Naive thymus-derived CD4-positive, alpha-beta T cell (primary cell): ENCODE measurements at regions not wholly inside any gene's neighbourhood (a gene's known extent, or its start where the extent isn't known, plus 50 kb on each side); places are given as distances from the start of the nearest gene placed in this dataset.

Experiments used
- ATAC-seq: fragments of 150-1000 bp; cut with Tn5 transposase; 2 replicates; pipeline ENCODE4 v1.10.0; 2021; ENCODE audit warnings: mild to moderate bottlenecking, moderate library complexity
- CTCF ChIA-PET: fragments of 350-600 bp; sonication (Branson Sonifier 250); formaldehyde crosslinking; loops from one replicate; lab custom pipeline; 2021; ENCODE audit warnings: antibody characterized with exemption; lab: Charles Lee
- POLR2A ChIA-PET: fragments of 350-600 bp; sonication (Branson Sonifier 250); formaldehyde crosslinking; loops from one replicate; lab custom pipeline; 2021; ENCODE audit warnings: antibody characterized with exemption, inconsistent platforms; lab: Charles Lee
- DNase-seq, 9 donors: peaks; one replicate each; pipeline versions ENCODE4 v3.0.0 to v3.0.0-alpha.2; 2020 to 2022; ENCODE audit warnings: mixed read lengths in 1 of 9
- H3K27ac ChIP-seq: one replicate; pipeline ENCODE4 v1.7.0; 2013; ENCODE audit warnings: mild to moderate bottlenecking, low read depth, low read length, moderate library complexity
- H3K27me3 ChIP-seq, 2 donors: one replicate each; pipeline ENCODE4 v1.7.0; 2013; ENCODE audit warnings: low read length in 2 of 2, mild to moderate bottlenecking in 2 of 2, moderate library complexity in 2 of 2; ENCODE audit not compliant: control insufficient read depth in 2 of 2, insufficient read depth in 2 of 2
- H3K36me3 ChIP-seq, 3 experiments: 1 replicate in 2 of 3; 2 replicates in 1 of 3; pipeline ENCODE4 v1.7.0; 2013; ENCODE audit warnings: low read length in 3 of 3, mild to moderate bottlenecking in 3 of 3, moderate library complexity in 1 of 3; ENCODE audit not compliant: insufficient read depth in 3 of 3, control insufficient read depth in 2 of 3
- H3K4me1 ChIP-seq, 2 donors: one replicate each; pipeline ENCODE4 v1.7.0; 2013; ENCODE audit warnings: low read length in 2 of 2, mild to moderate bottlenecking in 2 of 2, moderate library complexity in 1 of 2; ENCODE audit not compliant: control insufficient read depth in 2 of 2, insufficient read depth in 2 of 2
- H3K4me3 ChIP-seq: 2 replicates; pipeline ENCODE4 v1.7.0; 2013; ENCODE audit warnings: mild to moderate bottlenecking, low read length
- H3K9me3 ChIP-seq, 3 experiments: 1 replicate in 2 of 3; 2 replicates in 1 of 3; pipeline ENCODE4 v1.7.0; 2013; ENCODE audit warnings: low read length in 3 of 3; ENCODE audit not compliant: control insufficient read depth in 2 of 3
- H3K27ac Mint-ChIP-seq, 9 donors: one replicate each; pipeline ENCODE4 v1.8.0; 2020 to 2022; ENCODE audit warnings: mixed read lengths in 9 of 9, mild to moderate bottlenecking in 8 of 9, moderate library complexity in 5 of 9, inconsistent platforms in 2 of 9
- H3K27me3 Mint-ChIP-seq, 5 donors: one replicate each; pipeline ENCODE4 v1.8.0; 2021 to 2022; ENCODE audit warnings: mixed read lengths in 5 of 5, mild to moderate bottlenecking in 1 of 5
- H3K36me3 Mint-ChIP-seq, 5 donors: one replicate each; pipeline ENCODE4 v1.8.0; 2020 to 2022; ENCODE audit warnings: mixed read lengths in 5 of 5, mild to moderate bottlenecking in 3 of 5, inconsistent platforms in 1 of 5
- H3K4me1 Mint-ChIP-seq, 7 donors: one replicate each; pipeline ENCODE4 v1.8.0; 2020 to 2022; ENCODE audit warnings: mixed read lengths in 7 of 7, mild to moderate bottlenecking in 3 of 7, inconsistent platforms in 1 of 7
- H3K4me3 Mint-ChIP-seq, 10 donors: one replicate each; pipeline ENCODE4 v1.8.0; 2020 to 2022; ENCODE audit warnings: mild to moderate bottlenecking in 10 of 10, mixed read lengths in 10 of 10, moderate library complexity in 6 of 10, inconsistent platforms in 2 of 10
- H3K9me3 Mint-ChIP-seq, 11 donors: one replicate each; pipeline ENCODE4 v1.8.0; 2020 to 2022; ENCODE audit warnings: mixed read lengths in 11 of 11, mild to moderate bottlenecking in 4 of 11, inconsistent platforms in 1 of 11, moderate library complexity in 1 of 11
- intact Hi-C, 2 donors: fragments of 100-400 bp; cut with micrococcal nuclease; formaldehyde crosslinking; loops; one replicate each; pipeline ENCODE4 v1.15.1; 2023

DNA sequence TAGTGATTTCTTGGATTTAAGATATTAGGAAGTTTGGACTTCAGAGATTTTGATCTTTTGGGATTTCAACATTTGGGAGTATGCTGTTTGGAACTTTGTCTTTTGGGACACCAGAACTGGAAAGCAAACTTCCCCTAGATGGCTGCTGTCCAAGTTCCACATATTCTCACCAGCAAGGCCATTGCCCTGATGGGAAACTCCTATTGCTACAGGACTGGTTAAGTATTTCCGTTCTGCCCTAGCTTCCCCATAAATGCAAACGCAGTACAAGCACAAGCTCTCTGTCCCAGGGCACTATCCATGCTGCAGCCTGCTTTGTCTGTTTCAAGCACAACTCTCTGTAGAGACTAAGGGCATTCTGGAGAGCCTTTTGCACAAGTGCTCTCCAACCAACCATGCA lies 79.3 kb upstream of the SLC25A13 start:
- Mint-ChIP-seq H3K4me3 (no peak overlapping the region), H3K27me3 (peaks cover 6 to 25% (median 15%) of the 10 kb centered on the region in 5 donors), H3K9me3 (no peaks in the 10 kb centered on the region), H3K36me3 (no peaks in the 10 kb centered on the region), H3K4me1 (no peaks in the 10 kb centered on the region), H3K27ac (no peak overlapping the region)
- H3K9me3 ChIP-seq: no peaks in the 10 kb centered on the region
- DNase-seq: no peak
- ChIA-PET CTCF (no interaction called here), POLR2A (no interaction called here)
- H3K27ac ChIP-seq: no peak overlapping the region
- no peak overlapping the region for H3K4me3 ChIP-seq
- H3K27me3 ChIP-seq: no peaks in the 10 kb centered on the region
- intact Hi-C loops: no loop called here
- no peaks in the 10 kb centered on the region for H3K36me3 ChIP-seq
- no peaks in the 10 kb centered on the region for H3K4me1 ChIP-seq
- ATAC-seq: no peak

DNA sequence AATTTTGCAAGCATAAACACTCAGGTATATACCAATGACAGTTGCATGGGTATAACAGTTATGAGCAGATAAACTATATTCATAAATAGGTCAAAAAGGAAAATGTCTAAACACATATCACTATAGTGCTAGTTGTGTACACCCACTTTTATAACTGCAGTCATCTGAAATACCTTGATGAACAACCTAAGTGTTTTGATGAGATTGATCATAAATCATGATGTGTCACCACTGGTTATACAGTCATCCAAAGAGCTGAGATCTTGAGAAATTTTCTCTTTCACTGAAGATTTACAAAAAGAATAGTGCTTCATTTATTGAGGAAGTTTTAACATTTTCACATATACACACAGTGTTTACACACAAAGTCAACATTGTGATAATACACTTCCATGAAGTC lies 78.6 kb upstream of the SLC25A13 start:
- no peak for DNase-seq
- Mint-ChIP-seq H3K4me1 (no peaks in the 10 kb centered on the region), H3K36me3 (no peaks in the 10 kb centered on the region), H3K27ac (no peak overlapping the region), H3K27me3 (peaks cover 6 to 30% (median 18%) of the 10 kb centered on the region in 5 donors), H3K4me3 (no peak overlapping the region), H3K9me3 (peaks cover 0 to 1% (median 0%) of the 10 kb centered on the region in 11 donors)
- ATAC-seq: no peak
- ChIA-PET CTCF (no interaction called here), POLR2A (no interaction called here)
- H3K4me3 ChIP-seq: no peak overlapping the region
- intact Hi-C loops: no loop called here
- no peaks in the 10 kb centered on the region for H3K4me1 ChIP-seq
- H3K27me3 ChIP-seq: no peaks in the 10 kb centered on the region
- no peak overlapping the region for H3K27ac ChIP-seq
- H3K36me3 ChIP-seq: no peaks in the 10 kb centered on the region
- no peaks in the 10 kb centered on the region for H3K9me3 ChIP-seq

DNA sequence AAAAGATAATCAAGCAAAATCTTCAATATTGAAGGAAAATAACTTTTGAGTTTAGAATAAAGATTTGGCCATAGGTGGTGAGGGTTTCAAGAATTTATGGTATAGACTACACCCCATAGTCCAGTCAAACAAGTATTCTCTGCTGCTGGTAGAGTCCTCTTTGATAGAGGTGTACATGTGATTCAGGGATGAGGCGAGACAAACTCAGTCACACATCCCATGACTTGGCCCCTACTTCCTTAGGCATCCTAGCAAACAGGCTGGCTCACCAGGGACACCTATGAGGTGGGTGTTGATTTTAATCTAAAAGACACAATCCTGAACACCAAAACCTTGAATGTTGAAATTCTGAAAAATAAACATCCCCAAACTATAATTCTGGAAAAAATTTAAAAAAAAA lies 78.1 kb upstream of the SLC25A13 start:
- intact Hi-C loops: no loop called here
- no peaks in the 10 kb centered on the region for H3K36me3 Mint-ChIP-seq

DNA sequence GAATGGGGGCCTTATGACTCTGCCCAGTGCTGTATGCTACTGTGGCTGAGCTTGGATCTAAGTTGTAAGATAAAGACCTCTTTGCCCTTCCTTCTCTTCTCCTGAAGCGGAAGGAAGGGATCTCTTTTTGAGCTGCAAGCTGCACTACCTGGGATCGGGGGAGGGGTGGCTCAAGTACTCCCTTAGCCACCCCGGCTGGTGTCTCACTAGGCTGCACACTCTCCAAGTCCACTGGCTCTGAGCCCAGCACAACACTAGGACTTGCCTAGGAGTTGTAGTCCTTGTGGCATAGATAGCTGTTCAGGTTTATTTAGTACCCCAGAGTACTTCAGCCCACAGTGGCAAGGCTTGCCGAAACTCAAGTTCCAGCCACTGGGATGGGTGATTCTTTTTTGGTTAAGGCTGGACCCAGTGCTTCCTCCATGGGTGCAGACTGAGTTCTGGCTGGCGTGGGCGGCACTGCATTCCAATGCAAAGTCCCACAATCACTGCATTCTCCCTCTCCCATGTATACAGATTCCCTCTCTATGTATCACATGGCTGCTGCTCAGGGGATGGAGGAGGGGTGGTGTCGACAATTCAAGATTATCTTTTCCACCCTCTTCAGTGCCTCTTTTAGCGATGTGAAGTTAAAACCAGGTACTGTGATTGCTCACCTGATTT lies 76.2 kb upstream of the SLC25A13 start:
- CTCF ChIA-PET: no interaction called here
- Histone ChIP-seq H3K4me1 (no peaks in the 10 kb centered on the region), H3K4me3 (no peak overlapping the region), H3K27me3 (no peaks in the 10 kb centered on the region), H3K9me3 (no peaks in the 10 kb centered on the region), H3K27ac (no peak overlapping the region), H3K36me3 (no peaks in the 10 kb centered on the region)
- Mint-ChIP-seq H3K4me3 (no peak overlapping the region), H3K9me3 (peaks cover 0 to 14% (median 3%) of the 10 kb centered on the region in 11 donors), H3K4me1 (no peaks in the 10 kb centered on the region), H3K27me3 (peaks cover 12 to 35% (median 25%) of the 10 kb centered on the region in 5 donors), H3K27ac (no peak overlapping the region), H3K36me3 (peaks cover 0 to 4% (median 0%) of the 10 kb centered on the region in 5 donors)
- intact Hi-C loops: no loop called here
- POLR2A ChIA-PET: no interaction called here
- no peak for ATAC-seq
- DNase-seq: no peak

More for the DNA sequence above, 78.1 kb upstream of the SLC25A13 start:
- ChIA-PET POLR2A (no interaction called here), CTCF (no interaction called here)
- ATAC-seq (no peak), DNase-seq (no peak)
- Histone ChIP-seq H3K4me3 (no peak overlapping the region), H3K4me1 (no peaks in the 10 kb centered on the region), H3K27ac (no peak overlapping the region), H3K36me3 (no peaks in the 10 kb centered on the region), H3K9me3 (no peaks in the 10 kb centered on the region), H3K27me3 (no peaks in the 10 kb centered on the region)
- no peaks in the 10 kb centered on the region for H3K4me1 Mint-ChIP-seq
- H3K27me3 Mint-ChIP-seq: peaks cover 8 to 34% (median 24%) of the 10 kb centered on the region in 5 donors
- H3K27ac Mint-ChIP-seq: no peak overlapping the region
- no peak overlapping the region for H3K4me3 Mint-ChIP-seq
- H3K9me3 Mint-ChIP-seq: peaks cover 0 to 4% (median 0%) of the 10 kb centered on the region in 11 donors

DNA sequence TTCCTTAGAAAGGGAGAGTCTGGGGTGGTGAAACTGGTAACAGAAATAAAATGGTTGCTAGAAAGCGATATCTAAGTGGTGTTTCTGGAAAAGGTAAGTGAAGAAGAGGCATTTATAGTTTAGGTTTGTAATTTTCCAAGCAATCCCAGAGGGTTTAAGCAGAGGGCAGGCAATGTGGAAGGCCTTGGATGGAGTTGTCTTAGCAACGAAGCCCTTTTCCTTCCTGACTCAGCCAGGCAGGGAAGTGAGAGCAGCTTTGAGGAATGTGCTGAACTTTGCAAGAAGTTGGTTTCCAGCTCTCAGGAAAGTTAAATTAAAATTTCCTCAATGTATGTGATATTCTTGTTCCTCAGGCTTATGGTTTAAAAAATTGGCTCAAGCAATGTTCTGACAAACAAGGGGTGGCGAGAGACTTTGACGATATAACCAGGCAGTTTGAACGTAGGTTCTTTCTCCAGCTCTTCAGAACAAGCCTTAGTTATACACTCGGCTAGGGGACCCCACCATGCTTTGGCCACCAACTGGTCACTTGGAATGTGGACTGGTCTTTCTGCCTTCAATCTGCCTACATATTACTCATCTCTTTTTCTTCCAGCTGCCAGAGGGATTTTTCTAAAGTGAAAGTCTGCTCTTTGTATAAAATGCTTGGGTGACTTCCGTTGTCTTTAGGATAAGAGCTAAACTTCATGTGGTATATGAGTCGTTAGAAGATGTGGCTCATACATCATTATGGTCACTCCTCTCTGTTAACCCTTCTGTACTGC lies 66.9 kb upstream of the SLC25A13 start:
- Mint-ChIP-seq H3K4me1 (no peaks in the 10 kb centered on the region), H3K27ac (no peak overlapping the region), H3K9me3 (peaks cover 0 to 3% (median 0%) of the 10 kb centered on the region in 11 donors), H3K36me3 (no peaks in the 10 kb centered on the region), H3K4me3 (no peak overlapping the region), H3K27me3 (peaks cover 5 to 16% (median 12%) of the 10 kb centered on the region in 5 donors)
- ATAC-seq (no peak), DNase-seq (no peak)
- Histone ChIP-seq H3K4me3 (no peak overlapping the region), H3K9me3 (no peaks in the 10 kb centered on the region), H3K36me3 (no peaks in the 10 kb centered on the region), H3K27me3 (no peaks in the 10 kb centered on the region), H3K4me1 (no peaks in the 10 kb centered on the region), H3K27ac (no peak overlapping the region)
- intact Hi-C loops: no loop called here
- ChIA-PET POLR2A (no interaction called here), CTCF (no interaction called here)

DNA sequence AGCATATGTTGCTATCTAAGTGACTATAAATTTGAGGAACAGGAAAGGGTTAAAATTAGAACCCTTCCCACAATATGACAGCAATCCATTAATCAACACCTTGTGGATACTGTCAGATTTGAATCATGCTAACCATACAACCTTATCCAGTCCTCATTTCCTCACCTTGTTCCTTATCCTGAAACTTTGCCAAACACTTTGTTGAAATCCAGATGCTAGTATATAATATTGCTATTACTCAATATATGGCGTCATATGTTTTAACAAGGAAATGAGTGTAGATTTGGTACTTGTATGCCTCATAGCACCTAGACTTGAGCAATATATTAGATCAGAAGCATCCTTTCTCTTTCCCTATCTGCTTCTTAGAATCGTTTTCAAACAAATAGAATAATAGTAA lies 66.3 kb upstream of the SLC25A13 start:
- Mint-ChIP-seq H3K4me3 (no peak overlapping the region), H3K36me3 (no peaks in the 10 kb centered on the region), H3K27me3 (peaks cover 0 to 11% (median 6%) of the 10 kb centered on the region in 5 donors), H3K27ac (no peak overlapping the region), H3K4me1 (no peaks in the 10 kb centered on the region), H3K9me3 (peaks cover 0 to 3% (median 0%) of the 10 kb centered on the region in 11 donors)
- ATAC-seq (no peak), DNase-seq (no peak)
- no peak overlapping the region for H3K27ac ChIP-seq
- ChIA-PET CTCF (no interaction called here), POLR2A (no interaction called here)
- H3K36me3 ChIP-seq: no peaks in the 10 kb centered on the region
- intact Hi-C loops: no loop called here
- H3K9me3 ChIP-seq: no peaks in the 10 kb centered on the region
- no peak overlapping the region for H3K4me3 ChIP-seq
- H3K27me3 ChIP-seq: no peaks in the 10 kb centered on the region
- H3K4me1 ChIP-seq: no peaks in the 10 kb centered on the region

DNA sequence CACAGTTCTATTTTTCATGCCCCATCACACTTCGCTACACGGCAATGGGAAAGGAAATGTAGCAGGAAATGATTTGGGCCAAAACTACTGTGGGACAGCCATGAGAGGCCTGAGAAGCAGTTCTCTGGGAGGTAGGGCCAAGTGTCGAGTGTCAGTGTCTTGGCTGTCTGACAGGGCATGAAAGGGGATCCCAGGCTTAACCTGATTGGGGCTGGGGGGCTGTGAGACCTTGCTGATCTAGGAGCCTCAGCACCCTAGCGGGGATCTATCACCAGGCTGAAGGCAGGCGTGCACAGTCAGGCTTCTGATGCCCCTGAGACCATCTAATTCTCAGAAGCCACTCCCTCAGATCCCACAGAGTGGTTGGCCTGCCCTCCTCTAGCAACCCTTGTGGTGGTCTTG lies 58.2 kb upstream of the SLC25A13 start:
- no peak for ATAC-seq
- no peak overlapping the region for H3K4me3 ChIP-seq
- H3K4me1 Mint-ChIP-seq: no peaks in the 10 kb centered on the region
- H3K27ac Mint-ChIP-seq: no peak overlapping the region
- no peaks in the 10 kb centered on the region for H3K27me3 ChIP-seq
- H3K4me3 Mint-ChIP-seq: no peak overlapping the region
- H3K27me3 Mint-ChIP-seq: peaks cover 7 to 18% (median 10%) of the 10 kb centered on the region in 5 donors
- H3K27ac ChIP-seq: no peak overlapping the region
- ChIA-PET POLR2A (no interaction called here), CTCF (no interaction called here)
- H3K4me1 ChIP-seq: no peaks in the 10 kb centered on the region
- peaks cover 0 to 2% (median 0%) of the 10 kb centered on the region in 11 donors for H3K9me3 Mint-ChIP-seq
- intact Hi-C loops: no loop called here
- H3K36me3 Mint-ChIP-seq: no peaks in the 10 kb centered on the region
- DNase-seq: no peak
- no peaks in the 10 kb centered on the region for H3K9me3 ChIP-seq
- H3K36me3 ChIP-seq: no peaks in the 10 kb centered on the region
